H1 (cell line): ENCODE measurements at regions not wholly inside any gene's neighbourhood (a gene's known extent, or its start where the extent isn't known, plus 50 kb on each side); places are given as distances from the start of the nearest gene placed in this dataset.

Experiments used
- CTCF ChIA-PET: fragments of 300-600 bp; sonication (Branson Sonifier 250); formaldehyde crosslinking; loops from one replicate; lab custom pipeline; 2021; ENCODE audit not compliant: partially characterized antibody; lab: Charles Lee
- POLR2A ChIA-PET: fragments of 300-600 bp; sonication (Branson Sonifier 250); formaldehyde crosslinking; loops from one replicate; lab custom pipeline; 2021; ENCODE audit warnings: inconsistent platforms; ENCODE audit not compliant: partially characterized antibody; lab: Charles Lee
- DNase-seq, 2 experiments: peaks; one replicate each; pipeline versions ENCODE4 v3.0.0 to v3.0.0-alpha.2; 2010 to 2022; ENCODE audit warnings: low spot score in 2 of 2, low read depth in 1 of 2, mixed read lengths in 1 of 2
- FAIRE-seq: peaks from 2 replicates; lab custom pipeline; 2011; peaks lifted over from hg19 to GRCh38; lab: Jason Lieb, UNC
- H2AFZ ChIP-seq: 2 replicates; pipeline ENCODE4 v1.8.1; 2012; ENCODE audit warnings: low read length, inconsistent platforms
- H2AK5ac ChIP-seq: 2 replicates; pipeline ENCODE4 v1.6.1; 2013; ENCODE audit warnings: low read depth, low read length
- H2BK120ac ChIP-seq: replicated peaks from 2 replicates; pipeline ENCODE3; 2013; ENCODE audit warnings: low read depth, low read length, inconsistent platforms
- H2BK12ac ChIP-seq: 2 replicates; pipeline ENCODE4 v1.6.1; 2013; ENCODE audit warnings: low read depth, low read length
- H2BK15ac ChIP-seq: 2 replicates; pipeline ENCODE4 v1.6.1; 2013; ENCODE audit warnings: low read length
- H2BK20ac ChIP-seq: 2 replicates; pipeline ENCODE4 v1.6.1; 2013; ENCODE audit warnings: low read length
- H2BK5ac ChIP-seq: 2 replicates; pipeline ENCODE4 v1.6.1; 2013; ENCODE audit warnings: low read depth, low read length
- H3K14ac ChIP-seq: 2 replicates; pipeline ENCODE4 v1.6.1; 2013; ENCODE audit warnings: inconsistent platforms; ENCODE audit not compliant: insufficient read length
- H3K18ac ChIP-seq: 2 replicates; pipeline ENCODE4 v1.6.1; 2013; ENCODE audit warnings: low read length; ENCODE audit errors: extremely low read depth
- H3K23ac ChIP-seq: 2 replicates; pipeline ENCODE4 v1.6.1; 2013; ENCODE audit warnings: inconsistent platforms; ENCODE audit not compliant: insufficient read length
- H3K23me2 ChIP-seq: 2 replicates; pipeline ENCODE4 v1.6.1; 2013; ENCODE audit warnings: low read depth, low read length
- H3K27ac ChIP-seq: 2 replicates; pipeline ENCODE4 v1.6.1; 2011; ENCODE audit warnings: low read depth, low read length, inconsistent platforms
- H3K27me3 ChIP-seq, 4 experiments: replicated peaks in 1 of 4; 1 replicate in 1 of 4; 2 replicates in 3 of 4; pipeline versions ENCODE4 v1.6.1 to v1.8.1; 2011 to 2013; ENCODE audit warnings: low read length in 3 of 4, mild to moderate bottlenecking in 3 of 4, inconsistent platforms in 2 of 4, mixed read lengths in 2 of 4, moderate library complexity in 1 of 4; ENCODE audit not compliant: control insufficient read depth in 3 of 4, insufficient read depth in 3 of 4; ENCODE audit errors: extremely low read depth in 1 of 4
- H3K36me3 ChIP-seq, 4 experiments: 2 replicates each; pipeline versions ENCODE4 v1.6.1 to v1.8.1; 2011 to 2013; ENCODE audit warnings: mild to moderate bottlenecking in 4 of 4, low read length in 3 of 4, moderate library complexity in 2 of 4, control low read depth in 1 of 4, inconsistent platforms in 1 of 4; ENCODE audit not compliant: insufficient read depth in 4 of 4, control insufficient read depth in 2 of 4
- H3K4ac ChIP-seq: replicated peaks from 2 replicates; pipeline ENCODE3; 2013; ENCODE audit warnings: low read length, low read depth, mixed read lengths, inconsistent platforms; ENCODE audit not compliant: insufficient read length
- H3K4me1 ChIP-seq, 4 experiments: replicated peaks in 1 of 4; 1 replicate in 1 of 4; 2 replicates in 3 of 4; pipeline versions ENCODE4 v1.6.1 to v1.8.1; 2011 to 2013; ENCODE audit warnings: low read length in 3 of 4, inconsistent platforms in 2 of 4, mixed read lengths in 1 of 4; ENCODE audit not compliant: insufficient read depth in 4 of 4, control insufficient read depth in 3 of 4
- H3K4me2 ChIP-seq, 2 experiments: 2 replicates each; pipeline versions ENCODE4 v1.6.1 to v1.8.1; 2011 to 2013; ENCODE audit warnings: low read depth in 2 of 2, low read length in 2 of 2, control low read depth in 1 of 2, inconsistent platforms in 1 of 2, mild to moderate bottlenecking in 1 of 2; ENCODE audit not compliant: insufficient read depth in 1 of 2
- H3K4me3 ChIP-seq, 4 experiments: fragments of 200-600, 300-600 bp in 1 of 4; sonication (generic), shearing (Covaris generic), sonication (Bioruptor Twin) in 1 of 4; 2 replicates each; pipeline versions ENCODE4 v1.5.1 to v1.8.1; 2011 to 2016; ENCODE audit warnings: low read length in 4 of 4, low read depth in 3 of 4, control low read depth in 2 of 4, inconsistent platforms in 2 of 4, mild to moderate bottlenecking in 2 of 4, mixed read lengths in 1 of 4, moderate library complexity in 1 of 4; ENCODE audit not compliant: insufficient read depth in 2 of 4; ENCODE audit errors: extremely low read depth in 1 of 4
- H3K56ac ChIP-seq: replicated peaks from 2 replicates; pipeline ENCODE3; 2013; ENCODE audit warnings: low read depth, mild to moderate bottlenecking, mixed read lengths, low read length, inconsistent platforms; ENCODE audit not compliant: insufficient read length
- H3K79me1 ChIP-seq: 2 replicates; pipeline ENCODE4 v1.6.1; 2013; ENCODE audit warnings: low read depth, low read length, control low read depth
- H3K79me2 ChIP-seq, 2 experiments: 2 replicates each; pipeline versions ENCODE4 v1.6.1 to v1.8.1; 2012 to 2013; ENCODE audit warnings: low read length in 2 of 2, mild to moderate bottlenecking in 2 of 2, inconsistent platforms in 1 of 2; ENCODE audit not compliant: insufficient read depth in 2 of 2, control insufficient read depth in 1 of 2
- H3K9ac ChIP-seq, 4 experiments: replicated peaks in 1 of 4; 1 replicate in 1 of 4; 2 replicates in 3 of 4; pipeline versions ENCODE4 v1.6.1 to v1.8.1; 2011 to 2013; ENCODE audit warnings: low read depth in 3 of 4, low read length in 3 of 4, control low read depth in 2 of 4, mild to moderate bottlenecking in 2 of 4, moderate library complexity in 2 of 4, inconsistent platforms in 1 of 4; ENCODE audit errors: extremely low read depth in 1 of 4
- H3K9me3 ChIP-seq, 2 experiments: 2 replicates each; pipeline versions ENCODE4 v1.6.1 to v1.8.1; 2012 to 2013; ENCODE audit warnings: mild to moderate bottlenecking in 2 of 2, moderate library complexity in 2 of 2, control low read depth in 1 of 2, inconsistent platforms in 1 of 2, low read depth in 1 of 2, low read length in 1 of 2, mixed read lengths in 1 of 2; ENCODE audit not compliant: insufficient read depth in 2 of 2
- H4K20me1 ChIP-seq, 2 experiments: replicated peaks in 1 of 2; 2 replicates each; pipeline versions ENCODE3 to v1.8.1; 2011 to 2013; ENCODE audit warnings: inconsistent platforms in 2 of 2, low read length in 2 of 2, mild to moderate bottlenecking in 1 of 2; ENCODE audit not compliant: insufficient read depth in 2 of 2, control insufficient read depth in 1 of 2
- H4K5ac ChIP-seq: 2 replicates; pipeline ENCODE4 v1.6.1; 2013; ENCODE audit warnings: low read length, low read depth, mixed read lengths, inconsistent platforms; ENCODE audit not compliant: insufficient read length
- H4K8ac ChIP-seq: 2 replicates; pipeline ENCODE4 v1.8.0; 2013; ENCODE audit warnings: mild to moderate bottlenecking, moderate library complexity, low read length, inconsistent platforms; ENCODE audit not compliant: insufficient read depth; ENCODE audit errors: extremely low read depth
- H4K91ac ChIP-seq: replicated peaks from 2 replicates; pipeline ENCODE3; 2013; ENCODE audit warnings: low read length, mixed read lengths, inconsistent platforms; ENCODE audit not compliant: insufficient read length
- JUN ChIP-seq: IDR thresholded peaks from 2 replicates; pipeline ENCODE4 v1.6.1; 2011; ENCODE audit warnings: low read depth, mild to moderate bottlenecking, improper control_type of control experiment, low read length
- POLR2AphosphoS5 ChIP-seq: IDR thresholded peaks from 2 replicates; pipeline ENCODE4 v1.6.1; 2011; ENCODE audit warnings: low read depth, low read length
- SIRT6 ChIP-seq: IDR thresholded peaks from one replicate; pipeline ENCODE4 v1.7.1; 2012; ENCODE audit warnings: low read length, inconsistent platforms
- TAF1 ChIP-seq: IDR thresholded peaks from 2 replicates; pipeline ENCODE4 v1.6.1; 2011; ENCODE audit warnings: mild to moderate bottlenecking, low read depth, low read length
- ZNF274 ChIP-seq: IDR thresholded peaks from 2 replicates; pipeline ENCODE4 v1.7.0; 2012; ENCODE audit warnings: low read length, borderline replicate concordance; ENCODE audit errors: extremely low read depth
- WGBS, 2 experiments: shearing (Covaris generic) in 1 of 2; methylation state at CpG; one replicate each; pipeline versions ENCODE4 v1.1.6 to v1.1.7; 2013 to 2015; ENCODE audit warnings: low lambda C conversion rate in 2 of 2, mixed read lengths in 2 of 2, inconsistent platforms in 1 of 2, low coverage in 1 of 2, missing lambda C conversion rate in 1 of 2; ENCODE audit not compliant: insufficient replicate concordance in 2 of 2, insufficient coverage in 1 of 2, insufficient read length in 1 of 2; ENCODE audit errors: extremely low coverage in 1 of 2, missing lambda C conversion rate in 1 of 2; 5-methylcytosine and 5-hydroxymethylcytosine counted together

DNA sequence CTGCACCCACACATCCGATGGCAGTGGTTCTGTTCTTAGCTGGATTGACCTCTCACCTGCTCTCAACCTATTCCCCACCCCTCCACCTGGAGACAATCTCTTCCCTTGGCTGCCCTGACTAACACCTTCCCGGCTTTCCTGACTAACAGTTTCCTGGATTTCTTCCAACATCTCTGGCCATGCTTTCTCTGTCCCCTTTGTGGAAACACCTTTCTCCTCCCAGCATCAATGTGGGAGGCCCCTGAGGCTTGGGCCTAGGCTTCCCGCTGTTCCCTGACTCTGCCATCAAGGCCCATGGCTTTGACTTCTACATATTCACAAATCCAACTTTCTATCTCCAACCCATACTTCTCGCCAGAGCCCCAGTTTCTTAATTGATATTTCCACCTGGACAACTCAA, 142.8 kb upstream of the ATP2B2 start:
- H2BK15ac ChIP-seq: no peak overlapping the region
- DNase-seq: peak in 1 of 2 experiments; percentile 6
- H3K4me1 ChIP-seq: no peaks in the 10 kb centered on the region
- no peak overlapping the region for H4K8ac ChIP-seq
- no peak for TF ChIP-seq JUN
- no peak for TF ChIP-seq SIRT6
- TF ChIP-seq POLR2AphosphoS5: no peak
- TF ChIP-seq ZNF274: no peak
- TF ChIP-seq TAF1: no peak
- TF ChIP-seq, all 59 proteins: peak for 0
- Histone ChIP-seq H3K14ac (no peak overlapping the region), H3K27ac (no peak overlapping the region), H3K23ac (no peak overlapping the region), H3K23me2 (peaks cover 4% of the 10 kb centered on the region; the same call in 1 of the 2 replicates), H4K91ac (no peak overlapping the region), H3K18ac (no peak overlapping the region), H3K36me3 (no peaks in the 10 kb centered on the region), H2BK5ac (no peak overlapping the region), H2AFZ (no peak overlapping the region), H3K9ac (no peak overlapping the region), H2BK20ac (no peak overlapping the region), H3K4me3 (no peak overlapping the region), H4K5ac (no peak overlapping the region), H3K4me2 (no peak overlapping the region), H3K79me1 (no peaks in the 10 kb centered on the region), H3K4ac (no peak overlapping the region), H2BK120ac (no peak overlapping the region), H2AK5ac (no peak overlapping the region), H3K56ac (no peak overlapping the region), H4K20me1 (no peaks in the 10 kb centered on the region), H3K79me2 (no peaks in the 10 kb centered on the region), H3K9me3 (no peaks in the 10 kb centered on the region), H2BK12ac (no peak overlapping the region), H3K27me3 (no peaks in the 10 kb centered on the region; a peak in 2 of 7 replicates)
- CTCF ChIA-PET: no interaction called here
- WGBS, 2 experiments: 92% methylated on average over 4 of the region's 4 CpGs; no CpG with 5 or more reads in 1 of the 2 experiments
- no peak for FAIRE-seq
- POLR2A ChIA-PET: no interaction called here
